Stimulated activated memory B cell treated with anti-CD40 and anti-IgM and Interleukin-4, amounts not matched to agents 10 μg/mL and 1 μg/mL and 100 μg/mL, for 72 hours (primary cell): ENCODE measurements at regions not wholly inside any gene's neighbourhood (a gene's known extent, or its start where the extent isn't known, plus 50 kb on each side); places are given as distances from the start of the nearest gene placed in this dataset.

Experiments
- ATAC-seq: fragments of 150-1000 bp; cut with Tn5 transposase; 2 replicates; pipeline ENCODE4 v1.10.0; 2021
- H3K27ac Mint-ChIP-seq: one replicate; pipeline ENCODE4 v1.8.0; 2022; ENCODE audit warnings: mild to moderate bottlenecking, mixed read lengths
- H3K27me3 Mint-ChIP-seq: one replicate; pipeline ENCODE4 v1.8.0; 2022; ENCODE audit warnings: mixed read lengths
- H3K36me3 Mint-ChIP-seq: one replicate; pipeline ENCODE4 v1.8.0; 2022; ENCODE audit warnings: mixed read lengths
- H3K4me1 Mint-ChIP-seq: one replicate; pipeline ENCODE4 v1.8.0; 2022; ENCODE audit warnings: mixed read lengths
- H3K4me3 Mint-ChIP-seq: one replicate; pipeline ENCODE4 v1.8.0; 2022; ENCODE audit warnings: mild to moderate bottlenecking, moderate library complexity, mixed read lengths
- H3K9me3 Mint-ChIP-seq: one replicate; pipeline ENCODE4 v1.8.0; 2022; ENCODE audit warnings: mixed read lengths

DNA sequence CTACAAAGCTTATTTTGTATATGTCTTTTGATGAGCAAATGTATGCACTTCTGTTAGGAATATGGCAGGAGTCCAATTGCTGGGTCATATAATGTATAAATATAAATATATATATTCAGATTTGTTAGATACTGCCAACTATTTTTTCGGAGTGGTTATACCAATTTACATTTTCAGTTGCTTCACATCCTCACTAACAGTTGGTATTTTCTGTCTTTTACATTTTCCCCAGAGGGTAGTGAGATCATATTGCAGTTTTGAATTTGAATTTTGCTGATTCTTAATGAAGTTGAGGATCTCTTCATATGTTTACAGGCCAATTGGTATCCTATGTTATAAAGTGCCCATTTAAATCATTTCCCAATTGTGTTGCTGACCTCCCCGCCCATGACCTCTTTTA, 139.0 kb upstream of the KCNMB2 start:
- Mint-ChIP-seq H3K36me3 (no peaks in the 10 kb centered on the region), H3K9me3 (no peaks in the 10 kb centered on the region), H3K4me3 (no peak overlapping the region), H3K4me1 (no peaks in the 10 kb centered on the region), H3K27me3 (no peaks in the 10 kb centered on the region), H3K27ac (no peak overlapping the region)
- ATAC-seq, result no peak

DNA sequence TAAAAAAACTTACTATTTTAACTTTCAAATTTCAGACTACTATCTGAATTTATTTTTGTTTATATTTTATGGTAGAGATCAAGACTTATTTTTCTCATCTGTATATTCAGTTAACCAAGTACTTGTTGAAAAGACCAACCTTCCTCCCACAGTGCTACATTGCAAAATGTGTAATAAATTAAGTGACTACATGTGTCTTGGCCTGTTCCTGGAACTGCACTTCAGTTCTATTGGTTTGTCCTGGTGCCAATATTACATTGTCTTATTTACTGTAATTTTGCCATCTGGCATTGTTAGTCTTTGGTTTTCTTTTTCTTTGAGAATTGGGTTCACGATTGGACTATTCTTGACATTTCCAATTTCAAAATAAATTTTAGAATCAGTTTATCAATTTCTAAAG, 138.4 kb upstream of the KCNMB2 start:
- Mint-ChIP-seq H3K27me3 (no peaks in the 10 kb centered on the region), H3K4me1 (no peaks in the 10 kb centered on the region), H3K27ac (no peak overlapping the region), H3K9me3 (no peaks in the 10 kb centered on the region), H3K36me3 (no peaks in the 10 kb centered on the region), H3K4me3 (no peak overlapping the region)
- no peak for ATAC-seq

DNA sequence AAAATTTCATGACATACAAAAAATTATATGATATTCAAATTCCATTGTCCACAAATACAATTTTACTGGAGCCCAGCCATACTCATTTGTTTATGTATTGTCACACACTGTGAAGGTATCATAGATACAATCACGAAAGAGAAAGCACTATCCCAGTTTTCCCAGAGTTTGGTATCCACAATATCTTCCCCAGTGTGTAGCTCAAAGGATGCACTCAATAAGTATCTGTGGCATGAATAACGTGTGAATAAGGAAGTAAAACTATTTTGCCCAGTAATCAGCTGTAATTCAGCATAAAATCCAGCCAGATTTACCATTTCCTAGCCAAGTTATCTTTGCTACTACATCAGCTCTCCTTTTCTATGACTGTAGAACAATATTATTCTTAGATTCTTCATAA, 131.3 kb upstream of the KCNMB2 start:
- Mint-ChIP-seq H3K36me3 (no peaks in the 10 kb centered on the region), H3K27me3 (peaks cover 16% of the 10 kb centered on the region), H3K4me1 (no peaks in the 10 kb centered on the region), H3K9me3 (no peaks in the 10 kb centered on the region), H3K27ac (no peak overlapping the region), H3K4me3 (no peak overlapping the region)
- no peak for ATAC-seq

DNA sequence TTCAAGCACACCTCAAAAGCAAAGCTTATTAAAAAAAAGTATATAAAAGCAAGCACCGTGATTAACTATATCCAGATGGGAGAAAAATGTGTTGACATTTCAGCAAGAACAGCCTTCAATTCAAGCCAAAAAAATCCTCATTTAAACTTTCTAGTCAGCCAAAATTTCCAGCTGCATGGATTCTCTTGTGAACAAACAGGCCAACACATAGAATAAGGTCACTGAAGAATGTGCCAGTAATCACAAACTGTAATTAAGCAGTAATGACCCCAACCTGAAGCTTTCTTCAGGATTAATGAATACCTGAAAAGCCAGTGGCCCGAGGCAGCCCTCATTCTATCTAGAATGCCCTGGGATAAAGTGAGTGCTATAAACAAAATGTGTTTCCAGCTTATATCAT, 130.7 kb upstream of the KCNMB2 start:
- no peaks in the 10 kb centered on the region for H3K36me3 Mint-ChIP-seq
- no peak overlapping the region for H3K27ac Mint-ChIP-seq
- H3K9me3 Mint-ChIP-seq, result no peaks in the 10 kb centered on the region
- no peaks in the 10 kb centered on the region for H3K4me1 Mint-ChIP-seq
- peaks cover 22% of the 10 kb centered on the region for H3K27me3 Mint-ChIP-seq
- no peak for ATAC-seq
- no peak overlapping the region for H3K4me3 Mint-ChIP-seq

DNA sequence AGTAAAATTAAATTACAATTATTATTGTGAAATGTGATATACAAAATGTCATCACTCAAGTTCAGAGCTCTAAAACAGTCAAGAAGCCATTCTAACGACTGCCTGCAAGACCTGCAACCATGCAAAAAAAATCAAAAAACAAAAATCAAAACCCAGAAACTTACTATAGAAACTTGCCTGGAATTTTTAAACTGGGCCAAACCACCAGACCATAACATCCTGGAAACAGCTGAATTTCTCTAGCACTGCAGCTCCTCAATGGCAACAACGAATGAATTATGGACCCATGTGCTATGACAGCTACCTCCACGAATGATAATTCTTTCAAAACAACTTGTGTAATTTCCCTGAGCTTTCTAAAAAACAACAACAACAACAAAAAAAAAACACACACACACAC, 130.0 kb upstream of the KCNMB2 start:
- ATAC-seq, result no peak
- Mint-ChIP-seq H3K4me3 (no peak overlapping the region), H3K27ac (no peak overlapping the region), H3K27me3 (peaks cover 24% of the 10 kb centered on the region), H3K4me1 (no peaks in the 10 kb centered on the region), H3K36me3 (no peaks in the 10 kb centered on the region), H3K9me3 (no peaks in the 10 kb centered on the region)

DNA sequence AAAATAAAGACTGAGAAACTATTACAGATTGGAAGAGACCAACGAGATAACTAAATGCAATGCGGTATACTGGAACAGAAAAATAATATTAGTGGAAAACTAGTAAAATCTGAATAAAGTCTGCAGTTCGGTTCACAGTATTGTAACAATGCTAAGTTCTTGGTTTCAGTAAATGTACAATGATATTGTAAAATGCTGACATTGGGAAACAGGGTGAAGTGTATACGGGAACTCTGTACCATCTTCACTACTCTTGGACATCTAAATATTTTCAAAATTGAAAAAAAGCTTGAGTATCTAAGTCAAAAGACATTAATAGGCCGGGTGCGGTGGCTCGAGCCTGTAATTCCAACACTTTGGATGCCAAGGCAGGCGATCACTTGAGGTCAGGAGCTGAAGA, 120.9 kb upstream of the KCNMB2 start:
- Mint-ChIP-seq H3K9me3 (no peaks in the 10 kb centered on the region), H3K4me1 (peaks cover 4% of the 10 kb centered on the region), H3K36me3 (no peaks in the 10 kb centered on the region), H3K27ac (no peak overlapping the region), H3K4me3 (no peak overlapping the region), H3K27me3 (peaks cover 16% of the 10 kb centered on the region)
- no peak for ATAC-seq

DNA sequence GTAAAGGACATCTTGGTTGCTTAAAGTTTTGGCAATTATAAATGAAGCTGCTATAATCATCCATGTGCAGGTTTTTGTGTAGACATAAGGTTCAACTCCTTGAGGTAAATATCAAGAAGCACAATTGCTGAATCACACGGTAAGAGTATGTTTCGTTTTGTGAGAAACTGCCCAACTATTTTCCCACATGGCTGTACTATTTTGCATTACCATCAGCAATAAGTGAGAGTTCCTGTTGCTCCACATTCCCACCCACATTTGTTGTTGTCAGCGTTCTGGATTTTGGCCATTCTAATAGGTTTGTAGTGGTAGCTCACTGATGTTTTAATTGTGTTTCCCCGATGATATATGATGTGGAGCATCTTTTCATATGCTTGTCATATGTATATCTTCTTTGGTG, 118.5 kb upstream of the KCNMB2 start:
- Mint-ChIP-seq H3K9me3 (no peaks in the 10 kb centered on the region), H3K27ac (no peak overlapping the region), H3K4me3 (no peak overlapping the region), H3K4me1 (peaks cover 4% of the 10 kb centered on the region), H3K27me3 (peaks cover 11% of the 10 kb centered on the region), H3K36me3 (no peaks in the 10 kb centered on the region)
- ATAC-seq, result no peak

DNA sequence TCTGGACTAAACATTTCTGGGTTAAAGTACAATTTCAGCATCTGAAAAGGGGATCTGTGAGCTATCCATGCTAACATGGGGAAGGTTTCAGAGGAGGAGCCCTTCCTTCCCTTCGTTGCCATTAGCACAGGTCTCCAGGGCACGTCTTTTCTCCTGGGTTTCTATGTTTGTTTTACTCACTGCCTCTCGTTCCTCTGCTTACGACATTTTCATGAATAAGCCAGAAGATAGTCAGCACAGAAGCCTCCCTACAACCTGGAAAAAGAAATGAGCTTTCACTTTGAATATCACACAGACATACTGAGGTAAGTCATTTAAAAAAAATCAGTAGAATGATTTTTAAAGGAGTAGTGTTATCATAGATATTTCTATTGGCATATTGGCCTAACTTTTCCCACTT, 117.2 kb upstream of the KCNMB2 start:
- Mint-ChIP-seq H3K4me3 (no peak overlapping the region), H3K4me1 (peaks cover 4% of the 10 kb centered on the region), H3K27ac (no peak overlapping the region), H3K36me3 (no peaks in the 10 kb centered on the region), H3K27me3 (no peaks in the 10 kb centered on the region), H3K9me3 (no peaks in the 10 kb centered on the region)
- ATAC-seq, result no peak

DNA sequence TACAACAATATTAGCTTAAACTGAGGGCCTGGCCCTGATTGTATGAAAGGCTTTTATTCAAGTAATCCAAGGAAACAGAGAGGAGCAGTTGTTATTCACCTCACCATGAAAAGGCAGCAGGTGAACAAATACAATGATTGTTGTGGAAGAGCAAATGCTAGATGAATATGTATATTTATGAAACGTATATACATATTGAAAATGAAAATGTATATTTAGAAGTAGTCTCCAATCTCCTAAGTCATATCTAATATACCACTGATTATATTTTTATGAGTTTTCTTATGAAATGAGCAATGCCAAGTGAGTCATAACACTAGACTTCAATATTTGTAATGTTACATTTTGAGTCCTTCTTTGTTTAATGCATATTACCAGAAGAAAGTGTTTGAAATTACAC, 116.2 kb upstream of the KCNMB2 start:
- Mint-ChIP-seq H3K4me3 (no peak overlapping the region), H3K4me1 (peaks cover 4% of the 10 kb centered on the region), H3K36me3 (no peaks in the 10 kb centered on the region), H3K27ac (no peak overlapping the region), H3K27me3 (no peaks in the 10 kb centered on the region), H3K9me3 (no peaks in the 10 kb centered on the region)
- no peak for ATAC-seq

DNA sequence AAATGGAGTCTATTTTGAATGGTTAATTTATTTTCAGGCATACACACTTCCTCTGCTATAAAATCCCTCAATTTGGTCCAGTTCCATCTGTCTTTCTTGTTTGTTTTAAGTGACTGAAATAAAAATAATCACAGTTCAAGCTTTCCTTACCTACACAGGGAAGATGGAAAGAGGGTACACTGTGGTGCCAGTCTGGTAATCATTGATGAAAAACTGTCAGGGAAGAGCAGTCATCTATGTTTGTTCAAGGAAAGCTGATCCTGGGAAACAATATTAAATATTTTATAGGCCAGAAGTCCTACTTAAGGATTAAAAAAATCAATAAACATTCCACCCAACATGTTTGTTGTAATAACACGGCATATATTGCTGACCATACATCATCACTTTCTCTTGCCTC, 115.2 kb upstream of the KCNMB2 start:
- no peaks in the 10 kb centered on the region for H3K9me3 Mint-ChIP-seq
- no peaks in the 10 kb centered on the region for H3K27me3 Mint-ChIP-seq
- no peak overlapping the region for H3K4me3 Mint-ChIP-seq
- H3K27ac Mint-ChIP-seq, result no peak overlapping the region
- H3K4me1 Mint-ChIP-seq, result peaks cover 4% of the 10 kb centered on the region
- no peak for ATAC-seq
- H3K36me3 Mint-ChIP-seq, result no peaks in the 10 kb centered on the region

DNA sequence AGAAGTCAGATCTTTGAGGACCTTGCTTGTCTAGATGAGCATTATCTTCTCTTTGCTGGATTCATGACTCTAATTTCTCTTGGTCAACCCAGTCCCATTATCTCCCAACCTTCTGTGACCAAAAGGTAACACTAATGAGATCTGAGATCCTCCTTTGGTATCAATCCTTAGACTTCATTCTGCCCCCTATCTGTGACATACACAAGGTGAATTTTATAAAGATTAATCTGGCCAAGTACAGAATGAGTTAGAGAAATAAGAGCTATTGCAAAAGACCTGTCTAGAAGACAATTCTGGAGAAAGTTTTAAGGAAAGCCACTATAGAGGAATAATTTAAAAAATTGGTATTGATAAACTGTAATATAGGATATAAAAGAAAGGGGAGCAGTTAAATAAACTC, 113.8 kb upstream of the KCNMB2 start:
- Mint-ChIP-seq H3K27ac (no peak overlapping the region), H3K27me3 (peaks cover 9% of the 10 kb centered on the region), H3K9me3 (no peaks in the 10 kb centered on the region)

DNA sequence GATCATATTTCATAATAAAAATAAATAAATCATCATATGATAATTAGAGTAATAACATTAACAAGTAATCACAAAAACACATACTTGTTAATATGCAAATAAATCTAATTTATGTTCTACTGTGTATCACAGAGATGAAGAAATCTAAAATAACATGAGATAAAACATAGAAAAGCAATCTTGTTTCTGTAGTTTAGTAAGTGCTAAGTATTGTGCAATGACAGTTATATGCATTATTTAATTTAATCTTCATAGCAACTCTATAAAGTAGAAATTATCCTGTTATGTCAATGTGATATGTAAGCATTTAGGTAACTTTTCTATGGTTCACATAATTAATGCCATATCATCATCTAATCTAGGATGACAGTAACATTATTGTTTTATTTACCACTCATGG, 108.2 kb upstream of the KCNMB2 start:
- Mint-ChIP-seq H3K9me3 (no peaks in the 10 kb centered on the region), H3K4me3 (no peak overlapping the region), H3K36me3 (no peaks in the 10 kb centered on the region), H3K27me3 (peaks cover 12% of the 10 kb centered on the region), H3K4me1 (no peaks in the 10 kb centered on the region), H3K27ac (no peak overlapping the region)
- ATAC-seq, result no peak

More for the DNA sequence above, 113.8 kb upstream of the KCNMB2 start:
- Mint-ChIP-seq H3K4me3 (no peak overlapping the region), H3K36me3 (no peaks in the 10 kb centered on the region), H3K4me1 (peaks cover 4% of the 10 kb centered on the region)
- no peak for ATAC-seq

DNA sequence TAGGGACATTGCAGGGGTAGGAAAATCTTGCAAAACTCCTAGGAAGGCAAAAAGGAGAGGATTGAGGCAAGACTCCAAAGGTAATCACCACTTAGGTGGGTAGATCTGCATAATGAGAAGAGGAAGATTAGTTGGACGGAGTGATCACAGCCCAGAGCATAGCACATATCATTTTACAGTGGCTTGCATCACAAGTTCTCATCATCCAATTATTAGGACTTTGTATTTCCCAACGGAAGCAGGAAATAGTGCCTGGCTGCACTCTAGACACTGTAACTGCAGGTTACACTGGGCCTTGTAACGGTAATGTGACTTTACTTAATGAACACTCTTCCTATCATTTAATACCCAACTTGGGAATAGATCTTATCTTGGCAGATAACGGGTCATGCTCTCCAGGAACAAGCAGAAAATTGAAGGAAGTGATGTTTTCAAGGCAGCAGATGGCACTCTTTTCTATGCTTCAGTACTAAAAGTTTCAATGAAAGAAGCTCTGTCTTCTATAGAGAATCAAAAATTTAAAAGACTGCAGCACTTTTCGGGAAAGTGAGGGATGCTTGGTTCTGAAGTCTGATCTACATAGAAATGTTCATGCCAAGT, 101.9 kb upstream of the KCNMB2 start:
- Mint-ChIP-seq H3K4me3 (no peak overlapping the region), H3K27me3 (no peaks in the 10 kb centered on the region), H3K4me1 (no peaks in the 10 kb centered on the region), H3K27ac (no peak overlapping the region), H3K9me3 (no peaks in the 10 kb centered on the region), H3K36me3 (no peaks in the 10 kb centered on the region)
- no peak for ATAC-seq

DNA sequence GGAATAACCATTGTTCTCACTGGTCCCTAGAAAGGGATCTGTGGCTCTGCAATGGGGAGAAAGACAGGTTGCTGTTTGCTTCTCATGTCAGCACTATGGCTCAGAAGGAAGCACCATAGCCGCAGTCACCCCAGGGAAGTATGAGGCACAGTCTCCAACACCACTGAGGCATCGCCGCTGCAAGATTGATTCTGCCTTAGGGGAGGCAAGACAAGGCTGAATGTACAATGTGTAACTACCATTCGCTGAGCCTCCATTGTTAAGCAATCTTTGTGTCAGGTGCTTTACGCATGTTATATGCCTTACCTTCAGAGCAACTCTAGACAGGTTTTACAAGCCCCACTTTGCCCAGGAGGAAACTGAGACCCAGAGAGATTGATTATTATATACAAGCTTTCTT, 100.7 kb upstream of the KCNMB2 start:
- ATAC-seq, result no peak
- Mint-ChIP-seq H3K4me3 (no peak overlapping the region), H3K4me1 (no peaks in the 10 kb centered on the region), H3K27me3 (no peaks in the 10 kb centered on the region), H3K9me3 (no peaks in the 10 kb centered on the region), H3K36me3 (no peaks in the 10 kb centered on the region), H3K27ac (no peak overlapping the region)

DNA sequence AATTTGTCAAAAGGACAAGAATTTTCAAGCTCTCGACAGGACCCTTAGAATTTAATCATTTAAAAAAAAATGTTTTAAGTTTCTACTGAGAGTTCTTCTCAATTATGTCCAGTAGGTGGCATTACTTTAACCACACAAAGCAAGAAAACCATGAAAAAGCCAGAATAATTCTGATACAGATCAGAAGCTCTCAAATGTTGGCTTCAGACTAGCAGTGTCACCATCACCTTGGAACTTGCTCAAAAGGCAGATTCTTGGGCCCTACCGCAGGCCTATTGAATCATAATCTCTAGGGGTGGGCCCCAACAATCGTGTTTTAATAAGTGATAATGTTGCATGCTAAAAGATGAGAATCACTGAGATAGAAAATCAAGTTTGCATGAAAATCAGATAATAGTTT, 99.5 kb upstream of the KCNMB2 start:
- H3K27me3 Mint-ChIP-seq, result peaks cover under 1% of the 10 kb centered on the region
- no peaks in the 10 kb centered on the region for H3K9me3 Mint-ChIP-seq

DNA sequence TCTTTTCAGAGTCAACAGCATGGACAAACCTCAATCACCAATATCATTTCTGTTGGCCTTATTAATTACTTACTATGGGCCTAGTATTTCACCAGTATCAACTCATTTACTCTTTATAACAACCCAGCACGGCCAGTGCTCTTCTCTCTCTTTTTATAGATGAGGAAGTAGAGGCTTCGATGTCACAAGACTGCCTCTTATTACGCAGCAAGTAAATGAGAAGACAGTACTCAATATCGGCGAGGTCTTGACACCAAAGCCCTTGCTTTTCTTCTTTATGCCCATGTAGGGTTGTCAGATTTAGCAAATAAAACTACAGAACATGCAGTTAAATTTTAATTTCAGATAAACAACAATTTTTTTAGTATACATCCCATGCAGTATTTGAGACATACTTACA, 99.0 kb upstream of the KCNMB2 start:
- Mint-ChIP-seq H3K4me1 (no peaks in the 10 kb centered on the region), H3K36me3 (no peaks in the 10 kb centered on the region), H3K27ac (no peak overlapping the region), H3K9me3 (no peaks in the 10 kb centered on the region), H3K4me3 (no peak overlapping the region), H3K27me3 (peaks cover 5% of the 10 kb centered on the region)
- no peak for ATAC-seq

More for the DNA sequence above, 99.5 kb upstream of the KCNMB2 start:
- no peaks in the 10 kb centered on the region for H3K4me1 Mint-ChIP-seq
- H3K4me3 Mint-ChIP-seq, result no peak overlapping the region
- H3K27ac Mint-ChIP-seq, result no peak overlapping the region
- ATAC-seq, result no peak
- H3K36me3 Mint-ChIP-seq, result no peaks in the 10 kb centered on the region

DNA sequence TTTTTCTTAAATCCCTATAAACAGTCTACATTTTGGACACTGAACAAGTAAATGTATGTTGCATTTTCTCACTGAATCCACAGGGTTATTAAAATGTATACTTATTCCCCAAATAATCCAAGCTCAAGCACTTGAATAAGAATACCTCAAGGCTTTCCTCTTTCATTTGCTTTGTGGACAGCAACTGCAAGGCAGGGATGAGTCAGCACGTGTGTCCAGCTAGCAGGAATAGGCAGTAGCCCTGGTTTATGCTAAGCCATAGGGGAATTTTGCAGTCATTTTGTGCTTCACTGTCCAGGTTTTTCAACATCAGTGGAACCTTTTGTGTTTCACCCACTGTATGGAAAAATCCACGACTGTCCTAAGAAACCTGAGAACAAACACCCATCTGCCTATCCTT, 96.7 kb upstream of the KCNMB2 start:
- no peaks in the 10 kb centered on the region for H3K9me3 Mint-ChIP-seq
- no peaks in the 10 kb centered on the region for H3K36me3 Mint-ChIP-seq
- H3K4me1 Mint-ChIP-seq, result no peaks in the 10 kb centered on the region
- H3K4me3 Mint-ChIP-seq, result no peak overlapping the region
- H3K27ac Mint-ChIP-seq, result no peak overlapping the region
- ATAC-seq, result no peak
- peaks cover 8% of the 10 kb centered on the region for H3K27me3 Mint-ChIP-seq
